Smooth muscle cell (in vitro differentiated cells): ENCODE measurements at regions not wholly inside any gene's neighbourhood (a gene's known extent, or its start where the extent isn't known, plus 50 kb on each side); places are given as distances from the start of the nearest gene placed in this dataset.

Experiments used
- DNase-seq: peaks from one replicate; lab custom pipeline; 2025; ENCODE audit not compliant: unreplicated experiment; lab: John Stamatoyannopoulos, UW
- H2AFZ ChIP-seq: fragments of 200-600 bp; sonication (generic); 2 replicates; pipeline ENCODE4 v1.6.0; 2016; ENCODE audit warnings: antibody characterized with exemption, low read depth, mild to moderate bottlenecking
- H3F3A ChIP-seq: fragments of 200-600 bp; sonication (generic); 2 replicates; pipeline ENCODE4 v1.6.0; 2017; ENCODE audit warnings: antibody characterized with exemption, low read depth
- H3K27ac ChIP-seq: fragments of 200-600 bp; sonication (generic); 2 replicates; pipeline ENCODE4 v1.5.1; 2016; ENCODE audit warnings: low read depth, mild to moderate bottlenecking
- H3K27me3 ChIP-seq: fragments of 200-600 bp; sonication (generic); 2 replicates; pipeline ENCODE4 v1.6.1; 2016; ENCODE audit warnings: low read depth, mild to moderate bottlenecking
- H3K36me3 ChIP-seq: fragments of 200-600 bp; sonication (generic); 2 replicates; pipeline ENCODE4 v1.5.1; 2016; ENCODE audit warnings: low read depth
- H3K4me1 ChIP-seq: fragments of 200-600 bp; sonication (generic); 2 replicates; pipeline ENCODE4 v1.5.1; 2016; ENCODE audit warnings: low read depth
- H3K4me2 ChIP-seq: fragments of 200-600 bp; sonication (generic); 2 replicates; pipeline ENCODE4 v1.6.0; 2016; ENCODE audit warnings: mild to moderate bottlenecking
- H3K4me3 ChIP-seq: fragments of 200-600 bp; sonication (generic); 2 replicates; pipeline ENCODE4 v1.5.1; 2016; ENCODE audit warnings: mild to moderate bottlenecking
- H3K79me2 ChIP-seq: fragments of 200-600 bp; sonication (generic); 2 replicates; pipeline ENCODE4 v1.6.0; 2016; ENCODE audit warnings: low read depth, mild to moderate bottlenecking
- H3K9ac ChIP-seq: fragments of 200-600 bp; sonication (generic); 2 replicates; pipeline ENCODE4 v1.6.0; 2016; ENCODE audit warnings: low read depth
- H3K9me3 ChIP-seq: fragments of 200-600 bp; sonication (generic); replicated peaks from 2 replicates; pipeline ENCODE4 v1.5.1; 2016; ENCODE audit warnings: low read depth
- H4K20me1 ChIP-seq: fragments of 200-600 bp; sonication (generic); 2 replicates; pipeline ENCODE4 v1.6.0; 2016; ENCODE audit warnings: low read depth
- CTCF ChIP-seq: fragments of 200-600 bp; sonication (generic); IDR thresholded peaks from 2 replicates; pipeline ENCODE4 v1.5.1; 2017; ENCODE audit warnings: borderline replicate concordance, mild to moderate bottlenecking, antibody characterized with exemption; ENCODE audit not compliant: insufficient read depth, poor library complexity, severe bottlenecking
- WGBS: methylation state at CpG from one replicate; pipeline ENCODE4 v1.1.7; 2016; ENCODE audit warnings: low lambda C conversion rate; 5-methylcytosine and 5-hydroxymethylcytosine counted together

- Histone ChIP-seq H4K20me1 (no peaks in the 10 kb centered on the region), H3K4me2 (no peak overlapping the region), H3K9me3 (no peaks in the 10 kb centered on the region), H3K4me3 (no peak overlapping the region), H3K9ac (no peak overlapping the region), H3F3A (no peaks in the 10 kb centered on the region), H3K79me2 (no peaks in the 10 kb centered on the region), H3K27me3 (no peaks in the 10 kb centered on the region), H3K27ac (no peak overlapping the region), H2AFZ (no peak overlapping the region), H3K4me1 (no peaks in the 10 kb centered on the region), H3K36me3 (no peaks in the 10 kb centered on the region)
- 93% methylated on average over 5 of the region's 5 CpGs for WGBS
- TF ChIP-seq CTCF = no peak
- DNase-seq = no peak
These were observed 179.7 kb downstream of the HGF start for GRCh38 chr7:81590131-81590530.

- H3K27ac ChIP-seq = no peak overlapping the region
- no peaks in the 10 kb centered on the region for H3K36me3 ChIP-seq
- no peaks in the 10 kb centered on the region for H4K20me1 ChIP-seq
- TF ChIP-seq CTCF = no peak
- 85% methylated on average over 4 of the region's 4 CpGs for WGBS
- peak overlapping the region; percentile 73 for H2AFZ ChIP-seq
- H3K4me2 ChIP-seq = no peak overlapping the region
- no peaks in the 10 kb centered on the region for H3K4me1 ChIP-seq
- DNase-seq = no peak
- H3K79me2 ChIP-seq = no peaks in the 10 kb centered on the region
- H3K4me3 ChIP-seq = no peak overlapping the region
- H3K27me3 ChIP-seq = no peaks in the 10 kb centered on the region
- H3K9me3 ChIP-seq = no peaks in the 10 kb centered on the region
- no peak overlapping the region for H3K9ac ChIP-seq
- no peaks in the 10 kb centered on the region for H3F3A ChIP-seq
These were observed 185.2 kb downstream of the HGF start for GRCh38 chr7:81584667-81585066.

GRCh38 chr7:81583882-81584533 lies 185.8 kb downstream of the HGF start:
- Histone ChIP-seq H3K27me3 (no peaks in the 10 kb centered on the region), H3K79me2 (no peaks in the 10 kb centered on the region), H3F3A (no peaks in the 10 kb centered on the region), H3K4me1 (no peaks in the 10 kb centered on the region), H2AFZ (no peak overlapping the region), H3K4me2 (no peak overlapping the region), H3K27ac (no peak overlapping the region), H4K20me1 (no peaks in the 10 kb centered on the region), H3K9me3 (no peaks in the 10 kb centered on the region), H3K9ac (no peak overlapping the region), H3K36me3 (no peaks in the 10 kb centered on the region), H3K4me3 (no peak overlapping the region)
- no peak for DNase-seq
- 89% methylated on average over 2 of the region's 2 CpGs for WGBS
- TF ChIP-seq CTCF = no peak

- no peaks in the 10 kb centered on the region for H4K20me1 ChIP-seq
- H2AFZ ChIP-seq = no peak overlapping the region
- H3K27ac ChIP-seq = no peak overlapping the region
- no peaks in the 10 kb centered on the region for H3K27me3 ChIP-seq
- no peak for DNase-seq
- TF ChIP-seq CTCF = no peak
- no peak overlapping the region for H3K9ac ChIP-seq
- H3K9me3 ChIP-seq = no peaks in the 10 kb centered on the region
- H3K79me2 ChIP-seq = no peaks in the 10 kb centered on the region
- no peaks in the 10 kb centered on the region for H3K36me3 ChIP-seq
- H3K4me1 ChIP-seq = no peaks in the 10 kb centered on the region
- no peak overlapping the region for H3K4me2 ChIP-seq
- WGBS = 73% methylated on average over 1 of the region's 1 CpG
- no peak overlapping the region for H3K4me3 ChIP-seq
- no peaks in the 10 kb centered on the region for H3F3A ChIP-seq
These were observed 186.8 kb downstream of the HGF start for GRCh38 chr7:81583090-81583489.
